K562 (cell line): ENCODE measurements at regions not wholly inside any gene's neighbourhood (a gene's known extent, or its start where the extent isn't known, plus 50 kb on each side); places are given as distances from the start of the nearest gene placed in this dataset.

Experiments
- CBX5 ChIP-seq: IDR thresholded peaks from 2 replicates; pipeline ENCODE4 v1.6.1; 2014; ENCODE audit warnings: low read depth, borderline replicate concordance
- CEBPB ChIP-seq: fragments of 450-650 bp; IDR thresholded peaks from 2 replicates; pipeline ENCODE4 v1.6.1; 2016; ENCODE audit warnings: missing genetic modification characterization, missing compliant biosample characterization
- CHD1 ChIP-seq: fragments of 200-600 bp; sonication (generic); IDR thresholded peaks from one replicate; pipeline ENCODE4 v1.6.1; 2012; ENCODE audit warnings: mild to moderate bottlenecking, moderate library complexity, low read length, inconsistent platforms
- CREB1 ChIP-seq, 2 experiments: sonication (generic) in 1 of 2; formaldehyde crosslinking in 1 of 2; IDR thresholded peaks; 2 replicates each; pipeline versions ENCODE4 v1.6.1 to v1.8.0; 2012 to 2022; ENCODE audit warnings: inconsistent platforms in 1 of 2, mild to moderate bottlenecking in 1 of 2, missing genetic modification reagents in 1 of 2, moderate library complexity in 1 of 2
- CTCF ChIP-seq, 3 experiments: IDR thresholded peaks in 2 of 3; conservative IDR thresholded peaks in 1 of 3; 2 replicates each; pipeline ENCODE4 v1.5.1; 2011 to 2012; ENCODE audit warnings: low read length in 3 of 3, mild to moderate bottlenecking in 3 of 3, control low read depth in 2 of 3, improper control_type of control experiment in 1 of 3, inconsistent platforms in 1 of 3, low read depth in 1 of 3, mixed read lengths in 1 of 3, moderate library complexity in 1 of 3; ENCODE audit not compliant: insufficient read depth in 2 of 3
- EGR1 ChIP-seq: fragments of 450-650 bp; conservative IDR thresholded peaks from 2 replicates; pipeline ENCODE4 v1.6.1; 2017; ENCODE audit warnings: mild to moderate bottlenecking
- EP300 ChIP-seq: IDR thresholded peaks from 2 replicates; pipeline ENCODE4 v1.6.1; 2012; ENCODE audit warnings: low read length, improper control_type of control experiment
- POLR2AphosphoS5 ChIP-seq: IDR thresholded peaks from 2 replicates; pipeline ENCODE4 v1.6.1; 2011; ENCODE audit warnings: mild to moderate bottlenecking, low read depth, low read length, moderate library complexity; ENCODE audit not compliant: control insufficient read depth, insufficient read depth
- TCF7L2 ChIP-seq: fragments of 150-350 bp; IDR thresholded peaks from 2 replicates; pipeline ENCODE4 v1.6.1; 2016; ENCODE audit warnings: low read depth, mild to moderate bottlenecking, low read length, moderate library complexity
- ZHX1 ChIP-seq: fragments of 150-350 bp; conservative IDR thresholded peaks from 2 replicates; pipeline ENCODE4 v1.6.1; 2014; ENCODE audit warnings: low read length
- ZNF224 ChIP-seq: sonication (generic); formaldehyde crosslinking; IDR thresholded peaks from 2 replicates; pipeline ENCODE4 v1.8.0; 2022; ENCODE audit warnings: mild to moderate bottlenecking, missing genetic modification reagents
- ZNF347 ChIP-seq: fragments of 450-650 bp; formaldehyde crosslinking; IDR thresholded peaks from 2 replicates; pipeline ENCODE4 v1.4.0; 2020; ENCODE audit warnings: low read depth, mild to moderate bottlenecking, moderate library complexity

- TF ChIP-seq CHD1: no peak
- no peak for TF ChIP-seq ZNF224 (CRISPR knock-in tag)
- TF ChIP-seq CTCF (IDR thresholded peaks at IDR 0.05 in 2 of 3, conservative IDR thresholded peaks at IDR 0.05 in 1 of 3; ENCODE audit: insufficient read depth in 2 of 3, low read depth in 1 of 3, low read length in 3 of 3): no peak
- no peak for TF ChIP-seq TCF7L2
- no peak for TF ChIP-seq EGR1
- no peak for TF ChIP-seq CEBPB (tag)
- TF ChIP-seq ZNF347: no peak
- TF ChIP-seq CREB1 (IDR thresholded peaks at IDR 0.05): no peak
- no peak for TF ChIP-seq CREB1 (CRISPR knock-in tag; IDR thresholded peaks at IDR 0.05)
- no peak for TF ChIP-seq POLR2AphosphoS5
- no peak for TF ChIP-seq ZHX1
- TF ChIP-seq CBX5: no peak
- TF ChIP-seq EP300: no peak
Measured at GRCh38 chr15:57777003-57777402, 70.5 kb downstream of the POLR2M start.
